ENCODE measurements at regions not wholly inside any gene's neighbourhood (a gene's known extent, or its start where the extent isn't known, plus 50 kb on each side); places are given as distances from the start of the nearest gene placed in this dataset.

DNA sequence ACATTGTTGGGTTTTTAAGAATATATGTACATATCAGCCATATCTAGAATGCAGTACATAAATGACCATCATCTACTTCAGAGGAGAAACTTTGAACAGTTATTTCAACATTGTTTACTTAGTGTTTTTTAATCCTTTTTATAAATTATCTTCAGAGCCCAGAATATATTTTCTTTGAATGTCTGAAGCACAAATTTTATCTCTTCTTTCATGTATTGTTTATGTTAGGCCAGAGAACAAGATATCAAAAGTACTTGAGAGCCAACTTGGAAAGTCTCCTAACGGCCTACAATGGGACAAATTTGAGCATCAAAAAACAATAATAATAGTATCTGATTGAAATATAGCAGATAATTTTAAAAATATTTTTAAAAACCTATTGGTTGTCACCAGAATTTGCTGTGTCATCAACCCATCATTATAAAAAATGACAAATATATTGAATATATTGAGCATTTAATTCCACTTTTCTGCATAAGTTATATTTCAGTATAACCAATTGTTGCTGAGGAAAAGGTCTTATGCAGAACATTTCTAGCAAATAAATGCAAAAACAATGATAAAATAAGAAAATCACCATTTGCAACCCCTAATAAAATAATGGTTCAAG, 67.5 kb upstream of the CCNG1 start:
- Mint-ChIP-seq H3K27ac (ENCODE audit: unreplicated experiment) (no peak overlapping the region), H3K9me3 (peaks cover 5% of the 10 kb centered on the region), H3K4me3 (no peak overlapping the region), H3K27me3 (ENCODE audit: low read depth) (no peaks in the 10 kb centered on the region), H3K4me1 (peaks cover 10% of the 10 kb centered on the region), H3K36me3 (ENCODE audit: low read depth) (no peaks in the 10 kb centered on the region)
- TF ChIP-seq, protein P1, sequence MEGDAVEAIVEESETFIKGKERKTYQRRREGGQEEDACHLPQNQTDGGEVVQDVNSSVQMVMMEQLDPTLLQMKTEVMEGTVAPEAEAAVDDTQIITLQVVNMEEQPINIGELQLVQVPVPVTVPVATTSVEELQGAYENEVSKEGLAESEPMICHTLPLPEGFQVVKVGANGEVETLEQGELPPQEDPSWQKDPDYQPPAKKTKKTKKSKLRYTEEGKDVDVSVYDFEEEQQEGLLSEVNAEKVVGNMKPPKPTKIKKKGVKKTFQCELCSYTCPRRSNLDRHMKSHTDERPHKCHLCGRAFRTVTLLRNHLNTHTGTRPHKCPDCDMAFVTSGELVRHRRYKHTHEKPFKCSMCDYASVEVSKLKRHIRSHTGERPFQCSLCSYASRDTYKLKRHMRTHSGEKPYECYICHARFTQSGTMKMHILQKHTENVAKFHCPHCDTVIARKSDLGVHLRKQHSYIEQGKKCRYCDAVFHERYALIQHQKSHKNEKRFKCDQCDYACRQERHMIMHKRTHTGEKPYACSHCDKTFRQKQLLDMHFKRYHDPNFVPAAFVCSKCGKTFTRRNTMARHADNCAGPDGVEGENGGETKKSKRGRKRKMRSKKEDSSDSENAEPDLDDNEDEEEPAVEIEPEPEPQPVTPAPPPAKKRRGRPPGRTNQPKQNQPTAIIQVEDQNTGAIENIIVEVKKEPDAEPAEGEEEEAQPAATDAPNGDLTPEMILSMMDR (conservative IDR thresholded peaks at IDR 0.05): no peak
- DNase-seq (ENCODE audit: low read depth, low spot score): no peak

DNA sequence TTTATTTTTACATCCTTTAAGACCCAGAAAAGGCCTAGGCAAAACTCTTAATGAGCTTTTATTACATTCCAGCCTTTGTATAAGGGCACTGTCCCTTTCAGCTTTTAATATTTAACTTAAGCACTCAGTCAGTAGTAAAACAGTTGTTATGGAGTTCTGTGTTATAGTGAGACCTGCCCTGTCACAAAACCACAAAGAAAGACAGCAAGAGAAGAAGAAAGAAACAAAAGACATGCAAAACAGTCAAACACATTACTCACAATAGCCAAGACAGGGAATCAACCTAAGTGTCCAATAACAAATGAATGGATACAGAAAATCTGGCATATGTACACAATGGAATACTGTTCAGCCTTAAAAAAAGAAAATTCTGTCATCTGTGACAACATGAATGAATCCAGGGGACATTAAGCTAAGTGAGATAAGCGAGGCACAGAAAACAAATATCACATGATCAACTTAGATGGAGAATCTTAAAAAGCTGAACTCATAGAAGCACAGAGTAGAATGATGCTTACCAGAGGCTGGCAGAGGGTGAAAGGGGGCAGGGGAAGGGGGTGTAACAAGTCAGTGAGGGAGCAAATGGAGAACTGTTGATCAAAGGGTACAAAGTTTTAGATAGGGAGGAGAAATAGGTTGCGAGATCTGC, 63.8 kb upstream of the CCNG1 start:
- TF ChIP-seq, protein P1 (conservative IDR thresholded peaks at IDR 0.05): no peak
- no peaks in the 10 kb centered on the region for H3K27me3 Mint-ChIP-seq (ENCODE audit: low read depth)
- peaks cover under 1% of the 10 kb centered on the region for H3K9me3 Mint-ChIP-seq
- peak overlapping the region; percentile 1 for H3K27ac Mint-ChIP-seq (ENCODE audit: unreplicated experiment)
- no peaks in the 10 kb centered on the region for H3K36me3 Mint-ChIP-seq (ENCODE audit: low read depth)
- H3K4me3 Mint-ChIP-seq: no peak overlapping the region
- DNase-seq (ENCODE audit: low read depth, low spot score): no peak
- peaks cover 14% of the 10 kb centered on the region for H3K4me1 Mint-ChIP-seq

DNA sequence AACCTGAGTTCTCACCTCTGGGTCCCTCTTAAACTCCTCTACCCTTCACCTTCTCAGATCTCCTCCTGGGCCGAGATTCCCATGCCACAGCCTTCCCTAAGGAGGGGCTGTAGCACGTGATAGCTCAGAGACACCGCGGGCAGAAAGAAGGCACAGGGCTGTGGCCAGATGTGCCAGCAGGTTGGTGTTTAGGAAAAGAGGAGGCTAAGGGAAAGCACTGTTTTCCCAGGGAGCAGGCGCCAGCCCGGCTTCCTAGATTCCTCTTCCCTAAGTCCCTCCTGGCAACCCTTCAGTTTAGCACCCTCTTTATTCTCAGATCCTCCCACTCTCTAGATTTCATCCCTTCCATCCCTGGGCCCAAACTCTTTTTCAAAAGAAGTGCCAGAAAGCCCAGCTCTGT, 59.4 kb upstream of the CCNG1 start:
- H3K4me3 Mint-ChIP-seq: no peak overlapping the region
- H3K4me1 Mint-ChIP-seq: peaks cover 26% of the 10 kb centered on the region
- H3K36me3 Mint-ChIP-seq (ENCODE audit: low read depth): no peaks in the 10 kb centered on the region
- TF ChIP-seq, protein P1 (conservative IDR thresholded peaks at IDR 0.05): no peak
- no peak for DNase-seq (ENCODE audit: low read depth, low spot score)
- H3K27ac Mint-ChIP-seq (ENCODE audit: unreplicated experiment): no peak overlapping the region
- H3K27me3 Mint-ChIP-seq (ENCODE audit: low read depth): no peaks in the 10 kb centered on the region
- H3K9me3 Mint-ChIP-seq: no peaks in the 10 kb centered on the region

DNA sequence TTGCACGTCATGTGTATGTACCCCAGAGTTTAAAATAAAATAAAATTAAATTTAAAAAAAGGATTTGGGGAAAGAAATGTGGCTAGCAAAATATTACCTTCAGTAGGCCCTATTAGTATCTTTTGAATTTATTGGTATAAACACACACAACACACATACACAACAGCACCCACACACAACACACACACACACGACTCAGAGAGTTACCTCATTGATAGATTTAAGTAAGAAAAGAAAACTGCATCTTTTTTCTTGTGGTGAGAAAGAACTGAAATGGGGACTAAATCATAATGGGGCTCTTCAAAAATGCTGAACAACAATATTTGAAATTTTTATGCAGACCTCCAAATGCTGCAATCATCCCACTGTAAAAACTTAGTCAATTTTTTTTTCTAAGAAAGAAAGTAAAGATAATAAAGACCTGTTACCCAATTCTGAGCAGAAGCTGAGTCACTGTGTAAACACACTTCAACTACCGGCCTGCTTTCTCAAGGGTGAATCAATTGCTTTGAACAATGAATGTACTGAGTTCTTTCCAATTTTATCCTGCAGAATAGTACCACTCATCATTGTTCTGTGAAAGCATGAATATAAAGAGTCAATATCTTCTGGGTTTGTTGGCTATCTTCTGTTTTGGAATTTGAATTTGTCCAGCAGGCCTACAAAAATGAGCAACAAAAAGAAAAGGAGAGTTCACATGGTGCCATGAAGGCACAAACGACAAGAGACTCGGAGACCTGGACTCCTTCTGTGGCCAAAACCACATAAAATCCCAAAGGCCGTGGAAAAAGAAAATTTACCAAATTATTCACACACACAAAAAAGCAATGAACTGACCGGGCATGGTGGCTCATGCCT, 57.9 kb upstream of the CCNG1 start:
- no peak for DNase-seq (ENCODE audit: low read depth, low spot score)
- Mint-ChIP-seq H3K9me3 (peaks cover 2% of the 10 kb centered on the region), H3K36me3 (ENCODE audit: low read depth) (no peaks in the 10 kb centered on the region), H3K27ac (ENCODE audit: unreplicated experiment) (peak overlapping the region; percentile 4), H3K4me3 (no peak overlapping the region), H3K27me3 (ENCODE audit: low read depth) (no peaks in the 10 kb centered on the region), H3K4me1 (peaks cover 20% of the 10 kb centered on the region)
- TF ChIP-seq, protein P1 (conservative IDR thresholded peaks at IDR 0.05): no peak

DNA sequence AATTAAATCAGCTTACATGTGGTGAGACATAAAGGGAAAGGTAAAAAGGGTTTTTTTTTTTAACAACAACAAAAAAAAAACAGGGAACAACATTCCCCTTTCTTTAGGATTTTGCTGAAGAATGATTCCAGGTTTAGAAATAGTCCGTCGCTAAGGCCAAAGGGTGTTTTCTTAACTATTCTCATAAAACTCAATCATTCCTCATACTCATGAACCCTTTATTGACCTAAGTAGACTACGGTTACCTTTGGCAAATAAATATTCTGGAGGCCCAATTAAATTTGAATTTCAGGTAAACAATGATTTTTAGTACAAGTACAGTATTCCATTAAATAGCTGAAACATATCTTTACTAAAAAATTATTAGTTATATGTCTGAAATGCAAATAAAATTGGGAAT, 55.6 kb upstream of the CCNG1 start:
- Mint-ChIP-seq H3K27me3 (ENCODE audit: low read depth) (no peaks in the 10 kb centered on the region), H3K4me1 (peaks cover 21% of the 10 kb centered on the region), H3K9me3 (peaks cover 3% of the 10 kb centered on the region), H3K27ac (ENCODE audit: unreplicated experiment) (no peak overlapping the region), H3K4me3 (no peak overlapping the region), H3K36me3 (ENCODE audit: low read depth) (no peaks in the 10 kb centered on the region)
- no peak for DNase-seq (ENCODE audit: low read depth, low spot score)
- TF ChIP-seq, protein P1 (conservative IDR thresholded peaks at IDR 0.05): no peak
